Activated CD4-positive, alpha-beta T cell treated with anti-CD3 and anti-CD28 coated beads, Interleukin-2, amount 50 U/mL, for 1 hour (primary cell): ENCODE measurements at regions not wholly inside any gene's neighbourhood (a gene's known extent, or its start where the extent isn't known, plus 50 kb on each side); places are given as distances from the start of the nearest gene placed in this dataset.

ENCODE experiments used
- DNase-seq: peaks from one replicate; pipeline ENCODE4 v3.0.0-alpha.2; 2020

DNA sequence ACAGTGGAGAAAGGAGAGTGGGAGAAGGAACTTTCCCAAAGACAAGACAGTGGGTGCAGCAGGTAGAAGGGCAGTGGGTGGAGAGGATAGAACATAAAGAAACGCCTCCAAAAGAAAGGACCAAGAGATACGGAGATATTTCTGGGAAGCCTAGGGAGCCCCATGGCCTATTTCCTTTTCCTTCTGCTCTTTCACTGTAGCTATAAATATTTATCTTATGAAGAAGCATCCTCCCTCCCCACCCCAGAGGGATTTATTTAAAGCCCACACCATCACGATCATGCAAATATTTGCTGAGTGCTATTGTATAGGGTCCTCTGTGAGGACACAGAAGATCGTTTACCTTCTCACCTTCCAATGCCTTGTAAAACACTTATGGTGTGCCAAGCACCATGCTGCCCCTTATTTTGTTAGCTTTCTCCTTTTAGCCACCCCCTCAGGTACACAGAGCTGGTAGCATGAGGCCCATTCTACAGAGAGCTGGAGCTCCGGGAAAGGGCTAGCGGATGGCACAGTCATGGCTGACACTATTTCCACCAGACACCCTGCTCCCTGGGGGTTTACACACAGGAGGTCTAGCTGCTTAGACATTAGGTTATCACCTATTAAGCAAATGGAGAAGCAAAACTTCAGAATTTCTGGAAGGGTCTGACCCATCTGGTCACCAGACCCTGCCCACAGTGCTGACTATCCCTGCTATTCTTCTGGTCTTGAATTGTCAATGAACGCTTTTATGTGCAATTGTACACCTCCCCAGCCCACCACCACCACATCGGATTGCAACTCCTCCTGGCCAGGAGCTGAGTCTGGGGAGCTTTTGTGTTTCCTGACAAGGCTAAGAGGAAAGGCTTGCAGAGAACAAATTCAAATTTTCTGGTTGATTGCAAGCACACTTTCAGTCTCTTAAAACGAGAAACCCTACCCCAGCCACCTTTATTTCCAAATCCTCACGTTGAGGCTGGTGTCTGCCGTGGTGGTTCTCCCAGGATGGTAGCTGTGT lies 91.8 kb upstream of the KLF7 start:
- no peak for DNase-seq

GRCh38 chr2:207258263-207258991 lies 92.7 kb upstream of the KLF7 start:
- DNase-seq, result no peak

GRCh38 chr2:207260021-207260420 lies 94.3 kb upstream of the KLF7 start:
- DNase-seq, result no peak

DNA sequence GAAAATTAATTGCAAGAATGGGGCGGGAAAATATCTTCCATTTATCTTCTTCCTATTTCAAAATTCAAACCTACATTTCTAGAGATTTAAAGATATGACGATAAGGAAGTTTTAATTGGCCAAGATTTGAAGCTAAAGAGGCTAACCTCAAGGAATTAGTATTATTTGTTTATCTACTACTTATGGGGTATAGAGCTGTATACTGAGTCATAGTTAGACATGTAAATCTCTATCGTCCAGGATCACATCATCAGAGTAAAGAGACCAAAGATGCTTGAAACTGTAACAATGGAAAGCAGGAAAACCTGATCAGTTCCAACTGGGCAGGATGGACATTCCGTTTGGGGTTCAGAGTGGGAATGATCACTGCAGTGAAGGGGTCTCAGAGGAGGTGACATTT lies 95.2 kb upstream of the KLF7 start:
- DNase-seq, result no peak

DNA sequence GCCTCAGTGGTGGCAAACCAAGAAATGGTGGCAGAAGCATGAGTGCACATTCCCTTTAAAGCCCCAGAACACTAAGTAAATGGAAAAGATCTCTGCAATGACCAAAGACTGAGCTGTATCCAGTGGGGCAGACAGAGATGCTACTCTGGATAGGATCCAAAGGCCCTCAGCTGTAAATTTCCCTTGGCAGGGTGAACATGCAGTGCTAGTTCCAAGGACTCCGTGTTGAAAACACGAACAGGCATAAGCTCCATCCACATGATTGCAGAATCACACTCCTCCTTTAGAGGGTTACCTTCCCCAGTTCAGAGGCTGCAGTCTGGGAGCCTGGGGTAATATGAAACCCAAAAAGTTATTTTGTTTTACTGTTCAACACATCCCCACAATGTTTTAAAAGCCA lies 98.6 kb upstream of the KLF7 start:
- DNase-seq, result no peak

- DNase-seq, result no peak
Observed at GRCh38 chr2:207265332-207265731, 99.6 kb upstream of the KLF7 start.

- DNase-seq, result no peak
Observed at GRCh38 chr2:207265869-207266268, 100.1 kb upstream of the KLF7 start.

- no peak for DNase-seq
Observed at GRCh38 chr2:207266648-207267047, 100.9 kb upstream of the KLF7 start.

- DNase-seq, result no peak
Observed at GRCh38 chr2:207269038-207269437, 103.3 kb upstream of the KLF7 start.

GRCh38 chr2:207274530-207275189 lies 108.9 kb upstream of the KLF7 start:
- DNase-seq, result no peak

DNA sequence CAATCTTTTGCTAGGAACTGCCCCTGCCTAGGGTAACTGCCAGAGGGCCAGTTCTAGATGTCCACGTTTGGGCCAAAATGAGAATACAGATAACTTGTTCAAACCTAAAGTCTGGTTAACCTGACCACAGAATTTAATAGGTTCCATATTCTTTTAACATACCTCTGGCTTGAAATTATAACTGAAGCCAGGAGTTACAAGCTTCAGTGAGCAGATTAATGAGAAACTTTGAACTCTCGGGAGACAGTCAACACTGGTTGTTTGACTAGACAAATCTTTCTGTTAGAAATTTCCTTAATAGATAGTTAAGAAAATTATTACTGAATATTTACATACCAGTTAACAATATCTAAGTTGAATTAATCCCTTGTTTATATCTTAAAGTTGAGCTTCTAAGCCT lies 110.0 kb upstream of the KLF7 start:
- DNase-seq, result no peak

DNA sequence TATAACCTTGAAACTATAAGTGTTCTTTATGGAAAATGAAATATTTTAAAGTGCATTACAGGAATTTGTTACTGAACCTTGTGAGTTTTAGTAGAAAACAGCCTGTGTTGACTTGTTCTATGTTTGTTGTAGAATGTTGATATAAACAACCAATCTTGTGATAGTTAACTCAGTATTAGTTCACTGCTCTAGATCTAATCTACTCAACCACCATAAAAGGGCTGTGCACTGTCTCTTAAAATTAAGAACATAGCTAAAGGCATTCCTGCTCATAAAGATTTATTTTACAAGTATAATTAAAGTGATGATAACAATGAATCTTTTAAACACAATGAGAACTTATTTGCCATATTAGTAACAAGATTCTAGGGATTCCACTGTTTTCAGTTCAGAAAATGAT lies 110.5 kb upstream of the KLF7 start:
- no peak for DNase-seq

DNA sequence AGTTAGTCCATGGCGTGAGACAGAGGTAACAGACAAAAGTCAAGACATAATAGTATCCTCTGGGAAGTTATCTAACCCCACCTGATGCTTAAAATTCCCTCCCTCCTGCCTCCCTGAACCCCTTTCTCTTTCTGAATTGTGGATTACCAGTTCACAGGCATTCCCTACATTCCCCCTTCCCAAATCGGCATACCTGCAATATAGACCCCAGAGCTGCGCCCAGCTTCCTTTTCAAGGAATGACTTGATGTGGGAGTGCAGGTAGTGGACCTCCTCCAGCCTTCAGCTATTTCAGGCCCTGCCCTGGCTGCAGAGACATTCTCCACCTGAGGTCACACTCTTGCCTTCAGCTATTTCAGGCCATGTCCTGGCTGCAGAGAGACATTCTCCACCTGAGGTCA lies 111.1 kb upstream of the KLF7 start:
- no peak for DNase-seq

- no peak for DNase-seq
Observed at GRCh38 chr2:207279520-207279919, 113.8 kb upstream of the KLF7 start.

DNA sequence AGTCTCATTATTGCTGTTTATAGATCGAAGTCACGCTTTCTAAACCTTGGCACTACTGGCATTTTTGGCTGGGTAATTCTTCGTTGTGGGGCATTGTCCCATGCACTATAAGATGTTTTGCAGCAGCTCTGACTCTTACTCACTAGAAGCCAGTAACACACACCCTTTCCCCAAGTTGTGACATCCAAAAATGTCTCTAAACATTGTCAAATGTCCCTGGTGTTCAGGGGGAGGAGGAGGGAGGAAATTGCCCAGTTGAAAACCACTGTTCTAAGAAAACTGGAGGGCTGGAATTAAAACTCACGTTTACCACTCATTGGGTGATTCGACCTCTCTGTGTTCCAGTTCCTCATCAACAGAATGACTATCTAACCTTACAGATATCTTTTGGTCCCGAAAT lies 115.7 kb upstream of the KLF7 start:
- no peak for DNase-seq

- DNase-seq, result no peak
Observed at GRCh38 chr2:207282916-207283315, 117.2 kb upstream of the KLF7 start.

DNA sequence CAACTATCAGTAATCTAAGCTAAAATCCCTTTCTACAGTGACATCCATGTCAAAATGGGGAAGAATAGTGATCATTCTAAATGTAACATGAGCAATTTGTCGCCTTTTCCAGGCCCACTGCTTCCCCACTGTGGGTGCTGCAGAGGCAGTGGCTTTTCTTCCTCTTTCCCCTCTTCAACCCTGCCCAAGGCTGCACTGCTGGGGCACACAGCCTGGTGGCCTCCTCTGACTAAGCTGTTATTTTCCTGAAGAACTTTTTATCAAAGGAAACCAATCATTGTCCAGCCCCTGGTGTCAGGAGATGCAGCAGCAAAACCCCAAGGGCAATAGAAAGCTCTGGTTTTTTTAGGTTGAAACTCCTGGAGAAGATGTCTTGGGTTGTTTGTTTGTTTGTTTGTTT lies 117.6 kb upstream of the KLF7 start:
- no peak for DNase-seq

GRCh38 chr2:207284556-207285472 lies 119.1 kb upstream of the KLF7 start:
- DNase-seq, result no peak

DNA sequence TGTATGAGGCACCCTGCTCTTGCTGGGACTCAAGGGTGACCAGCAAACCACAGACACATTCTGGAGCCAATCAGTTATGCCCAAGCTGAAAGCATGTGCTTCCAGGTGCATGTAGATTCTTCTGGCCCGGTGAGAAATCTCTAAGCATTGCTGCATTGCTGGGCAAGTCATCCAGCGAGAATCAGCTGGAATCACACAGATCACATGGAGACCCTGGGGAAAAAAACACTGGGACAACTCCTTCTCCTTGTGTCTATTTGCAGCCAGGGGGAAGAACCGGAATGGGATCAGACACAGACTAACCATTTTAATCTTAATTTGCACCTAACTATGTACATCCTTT lies 119.7 kb upstream of the KLF7 start:
- DNase-seq, result no peak

- DNase-seq, result no peak
Observed at GRCh38 chr2:207286106-207286505, 120.4 kb upstream of the KLF7 start.

DNA sequence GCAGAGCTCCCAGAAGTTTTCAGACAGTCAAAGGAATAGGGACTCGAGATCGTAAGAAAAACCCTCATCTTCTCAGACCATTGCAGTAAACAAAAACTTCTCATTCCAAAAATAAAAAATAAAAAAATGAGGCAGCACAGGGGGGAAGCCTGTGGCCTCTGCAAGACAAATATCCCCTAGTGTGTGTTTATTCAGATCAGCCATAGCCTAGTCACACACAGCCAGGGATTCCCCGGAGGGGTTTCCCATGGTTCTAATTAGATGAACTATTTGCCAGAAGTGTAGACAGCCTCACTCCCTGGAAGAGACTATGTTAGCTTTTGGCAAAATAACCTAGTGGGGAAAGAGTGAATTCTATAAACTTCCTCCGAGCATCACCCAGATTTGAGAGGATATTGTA lies 122.9 kb upstream of the KLF7 start:
- DNase-seq, result no peak

- no peak for DNase-seq
Observed at GRCh38 chr2:207289295-207290018, 123.7 kb upstream of the KLF7 start.
